ENCODE measurements at regions not wholly inside any gene's neighbourhood (a gene's known extent, or its start where the extent isn't known, plus 50 kb on each side); places are given as distances from the start of the nearest gene placed in this dataset.

DNA sequence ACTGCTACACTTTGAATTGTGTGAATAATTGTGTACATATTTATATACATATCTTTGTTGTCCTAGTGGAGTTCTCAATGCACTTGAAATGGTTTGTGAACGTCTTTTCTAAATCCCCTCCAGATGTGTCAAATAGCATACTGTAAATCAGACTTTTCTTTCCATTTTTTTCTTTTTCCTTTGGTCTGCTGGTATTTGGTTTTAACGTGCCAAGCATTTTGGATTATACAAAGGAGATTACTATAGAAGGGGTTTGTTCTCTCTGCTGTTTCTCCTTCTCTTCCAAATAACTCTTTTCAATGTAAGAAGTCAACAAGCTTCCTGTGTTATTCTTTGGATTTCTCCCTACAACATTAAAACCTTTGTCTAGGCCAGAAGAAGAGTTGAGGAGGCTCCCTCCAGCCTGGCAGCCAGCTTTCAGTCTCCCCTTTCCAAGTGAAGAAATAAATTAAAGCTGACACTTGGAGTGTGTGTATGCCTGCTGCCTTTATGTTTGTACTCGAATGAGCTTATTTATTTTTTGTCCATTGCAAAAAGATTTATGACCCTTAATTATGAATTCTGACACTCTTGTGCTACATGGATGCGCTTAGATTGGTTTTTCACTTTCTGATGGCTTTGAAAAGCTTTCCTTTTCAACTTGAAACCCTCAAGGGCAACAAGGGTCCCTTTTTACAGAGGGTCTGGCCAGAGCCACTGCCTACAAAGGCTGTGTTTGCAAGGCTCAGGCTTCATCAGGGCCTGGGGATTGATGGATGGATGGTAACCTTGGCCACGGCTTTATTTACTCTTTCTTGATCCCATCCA, 107.8 kb downstream of the RAB18 start:
- H3K4me2 ChIP-seq (ENCODE audit: insufficient read depth, low read length), result no peak overlapping the region
- POLR2A ChIA-PET, result no interaction called here
- no peaks in the 10 kb centered on the region for H4K20me1 ChIP-seq (replicated peaks; ENCODE audit: control insufficient read depth, extremely low read depth, insufficient read depth, low read length)
- no peak for FAIRE-seq
- H3K79me2 ChIP-seq (ENCODE audit: control insufficient read depth, insufficient read depth, low read length), result no peaks in the 10 kb centered on the region
- no peak for DNase-seq (ENCODE audit: low read depth, low spot score)
- dilution Hi-C loops (cut with MboI; ENCODE audit: extremely low pct_ligation_motif_present, low sequenced_read_pairs) (no loop called here), intact Hi-C loops (cut with micrococcal nuclease) (no loop called here)
- CTCF ChIA-PET, result interaction anchor here (0.5 to 1.3 kb wide), 2 partner anchors 11 to 125 kb away, joined by 3 read pairs; no protein-coding TSS in a partner anchor
- H3K9ac ChIP-seq (replicated peaks; ENCODE audit: extremely low read depth, insufficient read depth, low read length), result no peak overlapping the region
- H2AFZ ChIP-seq (ENCODE audit: low read depth, low read length), result no peak overlapping the region
- H3K4me1 ChIP-seq (ENCODE audit: control insufficient read depth, extremely low read depth, insufficient read depth, low read length), result no peaks in the 10 kb centered on the region
- BruUV-seq (replicated peaks), result no TSS peak
- H3K4me3 ChIP-seq (replicated peaks in 1 of 3; ENCODE audit: insufficient read depth in 1 of 3, low read depth in 1 of 3, low read length in 3 of 3), result no peak overlapping the region
- no peaks in the 10 kb centered on the region for H3K9me3 ChIP-seq (replicated peaks; ENCODE audit: control insufficient read depth, insufficient read depth, low read length)
- no peaks in the 10 kb centered on the region for H3K36me3 ChIP-seq (ENCODE audit: control insufficient read depth in 2 of 2, extremely low read depth in 1 of 2, insufficient read depth in 2 of 2, low read length in 2 of 2)
- no peaks in the 10 kb centered on the region for H3K9me1 ChIP-seq (replicated peaks; ENCODE audit: control insufficient read depth, extremely low read depth, insufficient read depth, low read length)
- H3K27me3 ChIP-seq (ENCODE audit: control insufficient read depth in 2 of 2, insufficient read depth in 2 of 2, low read length in 2 of 2), result peaks cover 0 to 2% of the 10 kb centered on the region in 2 experiments
- no peak overlapping the region for H3K27ac ChIP-seq (ENCODE audit: insufficient read depth, low read depth, low read length)
- TF ChIP-seq EZH2 (IDR thresholded peaks at IDR 0.05; ENCODE audit: borderline replicate concordance, low read depth, low read length, severe bottlenecking) (no peak), JUN (IDR thresholded peaks at IDR 0.05; ENCODE audit: borderline replicate concordance, insufficient read depth, insufficient read length, low read depth) (no peak), GATA2 (IDR thresholded peaks at IDR 0.05; ENCODE audit: insufficient read depth, insufficient read length, low read depth, low read length) (no peak), POLR2AphosphoS5 (IDR thresholded peaks at IDR 0.05; ENCODE audit: insufficient read depth, low read depth, low read length) (no peak), POLR2A (IDR thresholded peaks at IDR 0.05; ENCODE audit: low read depth, low read length) (no peak), MYC (IDR thresholded peaks at IDR 0.05; ENCODE audit: low read depth, low read length) (no peak), FOS (IDR thresholded peaks at IDR 0.05; ENCODE audit: borderline replicate concordance, insufficient read depth, low read length) (no peak)
- TF ChIP-seq, protein P1, sequence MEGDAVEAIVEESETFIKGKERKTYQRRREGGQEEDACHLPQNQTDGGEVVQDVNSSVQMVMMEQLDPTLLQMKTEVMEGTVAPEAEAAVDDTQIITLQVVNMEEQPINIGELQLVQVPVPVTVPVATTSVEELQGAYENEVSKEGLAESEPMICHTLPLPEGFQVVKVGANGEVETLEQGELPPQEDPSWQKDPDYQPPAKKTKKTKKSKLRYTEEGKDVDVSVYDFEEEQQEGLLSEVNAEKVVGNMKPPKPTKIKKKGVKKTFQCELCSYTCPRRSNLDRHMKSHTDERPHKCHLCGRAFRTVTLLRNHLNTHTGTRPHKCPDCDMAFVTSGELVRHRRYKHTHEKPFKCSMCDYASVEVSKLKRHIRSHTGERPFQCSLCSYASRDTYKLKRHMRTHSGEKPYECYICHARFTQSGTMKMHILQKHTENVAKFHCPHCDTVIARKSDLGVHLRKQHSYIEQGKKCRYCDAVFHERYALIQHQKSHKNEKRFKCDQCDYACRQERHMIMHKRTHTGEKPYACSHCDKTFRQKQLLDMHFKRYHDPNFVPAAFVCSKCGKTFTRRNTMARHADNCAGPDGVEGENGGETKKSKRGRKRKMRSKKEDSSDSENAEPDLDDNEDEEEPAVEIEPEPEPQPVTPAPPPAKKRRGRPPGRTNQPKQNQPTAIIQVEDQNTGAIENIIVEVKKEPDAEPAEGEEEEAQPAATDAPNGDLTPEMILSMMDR (IDR thresholded peaks at IDR 0.05; ENCODE audit: extremely low read depth in 1 of 2, insufficient read depth in 1 of 2, low read depth in 1 of 2, low read length in 2 of 2), result no peak
- TF ChIP-seq, protein P2, sequence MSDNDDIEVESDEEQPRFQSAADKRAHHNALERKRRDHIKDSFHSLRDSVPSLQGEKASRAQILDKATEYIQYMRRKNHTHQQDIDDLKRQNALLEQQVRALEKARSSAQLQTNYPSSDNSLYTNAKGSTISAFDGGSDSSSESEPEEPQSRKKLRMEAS (IDR thresholded peaks at IDR 0.05; ENCODE audit: insufficient read depth, insufficient read length), result no peak
